Upper lobe of left lung (tissue), 6 donors: ENCODE measurements at regions not wholly inside any gene's neighbourhood (a gene's known extent, or its start where the extent isn't known, plus 50 kb on each side); places are given as distances from the start of the nearest gene placed in this dataset.

Source experiments
- ATAC-seq, 2 donors: fragments of 200-7000 bp; cut with Tn5 transposase; one replicate each; pipeline ENCODE4 v1.9.1; 2022; ENCODE audit warnings: mild to moderate bottlenecking in 2 of 2, moderate library complexity in 2 of 2; ENCODE audit not compliant: low FRiP score in 2 of 2
- DNase-seq, 2 donors: peaks; one replicate each; pipeline ENCODE4 v3.0.0-alpha.2; 2019 to 2020
- H3K27ac ChIP-seq, 4 donors: fragments of 200-600 bp; sonication (generic); one replicate each; pipeline ENCODE4 v1.5.1; 2016 to 2019
- H3K27me3 ChIP-seq, 4 donors: fragments of 200-600 bp; sonication (generic); one replicate each; pipeline ENCODE4 v1.5.1; 2017 to 2019
- H3K36me3 ChIP-seq, 4 donors: fragments of 200-600 bp; sonication (generic); one replicate each; pipeline ENCODE4 v1.5.1; 2016 to 2019
- H3K4me1 ChIP-seq, 4 donors: fragments of 200-600 bp; sonication (generic); one replicate each; pipeline ENCODE4 v1.5.1; 2018 to 2019
- H3K4me3 ChIP-seq, 4 donors: fragments of 200-600 bp; sonication (generic); one replicate each; pipeline ENCODE4 v1.5.1; 2017 to 2019; ENCODE audit warnings: mild to moderate bottlenecking in 2 of 4, moderate library complexity in 1 of 4
- H3K9me3 ChIP-seq, 4 donors: fragments of 200-600 bp; sonication (generic); one replicate each; pipeline ENCODE4 v1.5.1; 2018 to 2019
- EP300 ChIP-seq, 4 donors: sonication (generic); formaldehyde crosslinking; IDR thresholded peaks; one replicate each; pipeline ENCODE4 v1.5.1; 2017; ENCODE audit warnings: antibody characterized with exemption in 4 of 4, control low read depth in 2 of 4
- POLR2A ChIP-seq, 4 donors: fragments of 450-650 bp; IDR thresholded peaks; one replicate each; pipeline ENCODE4 v1.5.1; 2016 to 2017; ENCODE audit warnings: antibody characterized with exemption in 4 of 4, mild to moderate bottlenecking in 2 of 4
- POLR2AphosphoS5 ChIP-seq, 2 donors: sonication (generic); formaldehyde crosslinking; IDR thresholded peaks; one replicate each; pipeline ENCODE4 v1.5.1; 2017; ENCODE audit warnings: antibody characterized with exemption in 2 of 2
- WGBS, 2 donors: methylation state at CpG; one replicate each; pipeline ENCODE4 v1.1.5; 2017 to 2018; 5-methylcytosine and 5-hydroxymethylcytosine counted together
- TF ChIP-seq, protein P1 (sequence below), 6 experiments: fragments of 450-650 bp in 4 of 6; fragments of 200-600 bp in 2 of 6; sonication (generic) in 2 of 6; IDR thresholded peaks; one replicate each; pipeline ENCODE4 v1.5.1; 2016 to 2019; ENCODE audit warnings: antibody characterized with exemption in 6 of 6
- donor health status: DM: no; HTN: no; CAD: no; lungs with moderate emphysema.
- donor health status: DM: no; HTN: yes; CAD: no; lungs with severe emphysema.

DNA sequence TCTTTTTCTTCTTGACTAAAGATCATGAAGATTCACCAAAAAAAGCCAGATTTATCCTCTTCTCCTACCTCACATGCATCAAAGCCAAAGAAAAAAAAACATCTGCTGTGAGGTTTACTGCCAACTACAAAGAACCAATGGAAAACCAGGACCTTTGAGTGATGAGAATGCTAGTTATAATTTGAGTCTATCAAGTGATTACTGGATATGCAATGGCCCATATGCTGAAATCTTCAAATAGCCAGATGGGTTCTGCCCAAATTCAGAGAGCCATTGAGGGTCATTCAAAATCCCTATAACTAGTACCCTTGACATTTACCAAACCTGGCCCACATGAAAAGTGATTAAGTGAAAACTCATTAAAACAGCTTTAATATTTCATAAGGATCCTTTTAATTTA lies 78.4 kb upstream of the ACO1 start:
- no peaks in the 10 kb centered on the region for H3K9me3 ChIP-seq
- H3K27me3 ChIP-seq: no peaks in the 10 kb centered on the region
- H3K4me3 ChIP-seq: no peak overlapping the region
- H3K27ac ChIP-seq: no peak overlapping the region
- DNase-seq: no peak
- H3K36me3 ChIP-seq: no peaks in the 10 kb centered on the region
- ATAC-seq: no peak
- H3K4me1 ChIP-seq: no peaks in the 10 kb centered on the region
- TF ChIP-seq POLR2A (IDR thresholded peaks at IDR 0.05): no peak
- no peak for TF ChIP-seq POLR2AphosphoS5 (IDR thresholded peaks at IDR 0.05)
- no peak for TF ChIP-seq EP300 (IDR thresholded peaks at IDR 0.05)
- TF ChIP-seq, protein P1, sequence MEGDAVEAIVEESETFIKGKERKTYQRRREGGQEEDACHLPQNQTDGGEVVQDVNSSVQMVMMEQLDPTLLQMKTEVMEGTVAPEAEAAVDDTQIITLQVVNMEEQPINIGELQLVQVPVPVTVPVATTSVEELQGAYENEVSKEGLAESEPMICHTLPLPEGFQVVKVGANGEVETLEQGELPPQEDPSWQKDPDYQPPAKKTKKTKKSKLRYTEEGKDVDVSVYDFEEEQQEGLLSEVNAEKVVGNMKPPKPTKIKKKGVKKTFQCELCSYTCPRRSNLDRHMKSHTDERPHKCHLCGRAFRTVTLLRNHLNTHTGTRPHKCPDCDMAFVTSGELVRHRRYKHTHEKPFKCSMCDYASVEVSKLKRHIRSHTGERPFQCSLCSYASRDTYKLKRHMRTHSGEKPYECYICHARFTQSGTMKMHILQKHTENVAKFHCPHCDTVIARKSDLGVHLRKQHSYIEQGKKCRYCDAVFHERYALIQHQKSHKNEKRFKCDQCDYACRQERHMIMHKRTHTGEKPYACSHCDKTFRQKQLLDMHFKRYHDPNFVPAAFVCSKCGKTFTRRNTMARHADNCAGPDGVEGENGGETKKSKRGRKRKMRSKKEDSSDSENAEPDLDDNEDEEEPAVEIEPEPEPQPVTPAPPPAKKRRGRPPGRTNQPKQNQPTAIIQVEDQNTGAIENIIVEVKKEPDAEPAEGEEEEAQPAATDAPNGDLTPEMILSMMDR (IDR thresholded peaks at IDR 0.05): no peak

DNA sequence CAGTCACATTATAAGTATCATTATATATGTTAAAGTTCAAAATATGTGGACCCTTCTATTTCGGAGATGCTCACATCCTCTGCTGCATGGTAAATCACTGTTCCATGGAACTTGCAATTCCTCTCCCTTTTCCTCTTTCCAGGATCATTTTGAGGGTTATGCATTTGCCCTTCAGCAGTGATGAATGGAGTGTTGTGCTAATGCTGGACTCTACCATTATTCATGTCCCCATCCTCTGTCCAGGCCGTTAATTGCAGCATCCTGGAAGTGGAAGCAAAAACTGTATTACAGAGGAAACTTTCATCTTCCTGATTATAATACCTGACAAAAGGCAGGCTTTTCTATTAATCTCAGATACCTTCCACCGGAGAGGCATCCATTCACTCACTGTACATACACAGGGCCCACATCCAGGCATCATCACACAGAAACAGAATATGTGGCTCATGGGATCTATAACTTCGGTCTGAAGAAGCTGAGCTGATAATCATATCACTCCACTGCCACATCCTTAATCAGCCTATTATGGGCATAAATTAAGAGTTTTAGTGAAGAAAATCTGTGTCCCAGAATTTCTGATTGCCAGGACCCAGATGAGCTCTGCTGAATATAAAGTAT lies 65.0 kb upstream of the ACO1 start:
- no peaks in the 10 kb centered on the region for H3K36me3 ChIP-seq
- 63 to 80% methylated on average over 4 of the region's 4 CpGs for WGBS, 2 donors
- TF ChIP-seq, protein P1 (IDR thresholded peaks at IDR 0.05): no peak
- TF ChIP-seq POLR2AphosphoS5 (IDR thresholded peaks at IDR 0.05) (no peak), EP300 (IDR thresholded peaks at IDR 0.05) (no peak), POLR2A (IDR thresholded peaks at IDR 0.05) (no peak)
- no peaks in the 10 kb centered on the region for H3K9me3 ChIP-seq
- ATAC-seq: no peak
- no peak for DNase-seq
- H3K4me1 ChIP-seq: no peaks in the 10 kb centered on the region
- no peak overlapping the region for H3K4me3 ChIP-seq
- H3K27ac ChIP-seq: no peak overlapping the region
- no peaks in the 10 kb centered on the region for H3K27me3 ChIP-seq

DNA sequence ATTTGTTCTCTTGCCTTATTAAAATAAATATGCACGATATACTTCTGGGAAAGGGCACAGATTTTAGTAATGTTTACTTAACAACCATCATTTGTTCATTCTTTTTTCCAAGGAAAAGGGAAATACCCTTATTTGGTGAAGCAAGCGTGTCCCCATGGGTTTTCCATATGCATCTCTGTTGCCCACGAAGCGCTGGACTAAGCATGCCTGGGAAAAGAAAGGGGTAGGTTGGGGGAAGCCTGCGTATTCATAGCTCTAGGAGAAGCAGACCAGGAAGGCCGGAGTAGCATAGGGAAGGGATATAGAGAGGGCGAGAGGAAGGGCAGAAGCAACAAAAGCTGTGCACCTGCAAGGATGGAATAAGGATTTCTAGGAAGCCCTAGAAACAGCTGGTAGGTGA lies 61.8 kb upstream of the ACO1 start:
- ATAC-seq (no peak), DNase-seq (no peak)
- no peaks in the 10 kb centered on the region for H3K36me3 ChIP-seq
- TF ChIP-seq EP300 (IDR thresholded peaks at IDR 0.05) (no peak), POLR2A (IDR thresholded peaks at IDR 0.05) (no peak), POLR2AphosphoS5 (IDR thresholded peaks at IDR 0.05) (no peak)
- TF ChIP-seq, protein P1 (IDR thresholded peaks at IDR 0.05): no peak
- no peaks in the 10 kb centered on the region for H3K27me3 ChIP-seq
- peaks cover 0 to 2% (median 0%) of the 10 kb centered on the region in 4 donors for H3K4me1 ChIP-seq
- H3K27ac ChIP-seq: no peak overlapping the region
- 65 to 79% methylated on average over 7 of the region's 7 CpGs for WGBS, 2 donors
- H3K9me3 ChIP-seq: no peaks in the 10 kb centered on the region
- H3K4me3 ChIP-seq: no peak overlapping the region

GRCh38 chr9:32326146-32326545 lies 58.3 kb upstream of the ACO1 start:
- H3K4me3 ChIP-seq: no peak overlapping the region
- ATAC-seq: no peak
- H3K27me3 ChIP-seq: no peaks in the 10 kb centered on the region
- H3K9me3 ChIP-seq: no peaks in the 10 kb centered on the region
- TF ChIP-seq POLR2A (IDR thresholded peaks at IDR 0.05) (no peak), EP300 (IDR thresholded peaks at IDR 0.05) (no peak), POLR2AphosphoS5 (IDR thresholded peaks at IDR 0.05) (no peak)
- TF ChIP-seq, protein P1 (IDR thresholded peaks at IDR 0.05): no peak
- no peaks in the 10 kb centered on the region for H3K36me3 ChIP-seq
- WGBS, 2 donors: 94 to 96% methylated on average over 2 of the region's 2 CpGs
- H3K27ac ChIP-seq: no peak overlapping the region
- H3K4me1 ChIP-seq: peaks cover 0 to 2% (median 0%) of the 10 kb centered on the region in 4 donors
- DNase-seq: no peak

- no peak for TF ChIP-seq POLR2AphosphoS5 (IDR thresholded peaks at IDR 0.05)
- no peak for TF ChIP-seq POLR2A (IDR thresholded peaks at IDR 0.05)
- TF ChIP-seq EP300 (IDR thresholded peaks at IDR 0.05): no peak
- TF ChIP-seq, protein P1 (IDR thresholded peaks at IDR 0.05): no peak
- no peak for ATAC-seq
- no peak overlapping the region for H3K27ac ChIP-seq
- no peaks in the 10 kb centered on the region for H3K4me1 ChIP-seq
- H3K4me3 ChIP-seq: no peak overlapping the region
- H3K9me3 ChIP-seq: no peaks in the 10 kb centered on the region
- H3K36me3 ChIP-seq: no peaks in the 10 kb centered on the region
- WGBS, 2 donors: 57 to 67% methylated on average over 4 of the region's 4 CpGs
- DNase-seq: no peak
- H3K27me3 ChIP-seq: no peaks in the 10 kb centered on the region
Measured at GRCh38 chr9:32331240-32331639, 53.2 kb upstream of the ACO1 start.
